ENCODE measurements at regions not wholly inside any gene's neighbourhood (a gene's known extent, or its start where the extent isn't known, plus 50 kb on each side); places are given as distances from the start of the nearest gene placed in this dataset.
"Not testable (repeated sequence)": the region's sequence is repeated elsewhere in the genome, so short reads cannot be mapped to it uniquely, and the experiment has no call there.

GRCh38 chr18:38153116-38153515 is 587.5 kb upstream of the CELF4 start:
- not testable (repeated sequence) for TF ChIP-seq BMI1 (IDR thresholded peaks at IDR 0.05; ENCODE audit: borderline replicate concordance); ZNF274 (IDR thresholded peaks at IDR 0.05; ENCODE audit: insufficient read depth, insufficient read length); TCF12 (IDR thresholded peaks at IDR 0.05; ENCODE audit: low read depth, low read length); NFYB (IDR thresholded peaks at IDR 0.05; ENCODE audit: insufficient read depth, low read depth, low read length); MAX (IDR thresholded peaks at IDR 0.05; ENCODE audit: low read depth, low read length); POLR2AphosphoS5 (IDR thresholded peaks at IDR 0.05; ENCODE audit: low read length); TAF1 (IDR thresholded peaks at IDR 0.05; ENCODE audit: borderline replicate concordance, low read depth, low read length); CTCF (IDR thresholded peaks at IDR 0.05 in 2 of 3, conservative IDR thresholded peaks at IDR 0.05 in 1 of 3; ENCODE audit: control insufficient read depth in 2 of 3, extremely low read depth in 1 of 3, insufficient read depth in 1 of 3, low read depth in 3 of 3, low read length in 3 of 3); JUND (IDR thresholded peaks at IDR 0.05; ENCODE audit: low read depth, low read length); PRDM15 (CRISPR knock-in tag; IDR thresholded peaks at IDR 0.05); ZNF217 (IDR thresholded peaks at IDR 0.05); PAX8 (IDR thresholded peaks at IDR 0.05)

Data from GM12878 (cell line).